NT2/D1 (cell line): ENCODE measurements at regions not wholly inside any gene's neighbourhood (a gene's known extent, or its start where the extent isn't known, plus 50 kb on each side); places are given as distances from the start of the nearest gene placed in this dataset.

ENCODE experiments used
- SUZ12 ChIP-seq: IDR thresholded peaks from 2 replicates; pipeline ENCODE4 v1.6.1; 2011; ENCODE audit not compliant: insufficient read length, insufficient read depth; ENCODE audit errors: extremely low read depth
- YY1 ChIP-seq: IDR thresholded peaks from 2 replicates; pipeline ENCODE4 v1.6.1; 2011; ENCODE audit not compliant: insufficient read length, insufficient read depth
- ZNF274 ChIP-seq: IDR thresholded peaks from 2 replicates; pipeline ENCODE4 v1.6.1; 2011; ENCODE audit warnings: mild to moderate bottlenecking, low read depth, low read length

DNA sequence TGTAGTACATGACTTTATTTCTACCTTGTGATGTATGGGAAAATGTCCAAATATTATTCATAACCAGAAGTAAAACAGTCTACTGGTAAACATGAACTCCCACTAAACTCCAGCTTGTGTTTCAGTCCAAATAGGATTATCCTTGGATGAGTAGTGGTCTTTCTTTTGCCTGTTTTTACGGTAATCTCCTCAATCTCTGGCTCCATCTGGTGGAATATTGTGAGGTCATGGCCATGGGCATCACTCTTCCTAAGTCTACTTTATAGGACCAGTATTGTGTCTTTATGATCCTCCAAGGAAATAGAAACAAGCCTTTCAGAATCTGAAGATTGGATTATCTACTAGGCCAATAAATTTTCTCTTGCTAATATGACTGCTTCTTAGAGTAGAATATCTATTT is 505.0 kb downstream of the BMP2 start:
- TF ChIP-seq ZNF274 (no peak), YY1 (no peak), SUZ12 (no peak)
